B cell (primary cell): ENCODE measurements at regions not wholly inside any gene's neighbourhood (a gene's known extent, or its start where the extent isn't known, plus 50 kb on each side); places are given as distances from the start of the nearest gene placed in this dataset.

ENCODE experiments used
- EZH2 ChIP-seq: IDR thresholded peaks from 2 replicates; pipeline ENCODE4 v1.6.1; 2012; ENCODE audit warnings: borderline replicate concordance, low read depth, mild to moderate bottlenecking, moderate library complexity, low read length; ENCODE audit not compliant: insufficient read depth, poor library complexity, severe bottlenecking
- TF ChIP-seq, protein P1 (sequence below): fragments of 200-600 bp; IDR thresholded peaks from one replicate; pipeline ENCODE4 v1.8.0; 2022; ENCODE audit warnings: antibody characterized with exemption, mild to moderate bottlenecking

DNA sequence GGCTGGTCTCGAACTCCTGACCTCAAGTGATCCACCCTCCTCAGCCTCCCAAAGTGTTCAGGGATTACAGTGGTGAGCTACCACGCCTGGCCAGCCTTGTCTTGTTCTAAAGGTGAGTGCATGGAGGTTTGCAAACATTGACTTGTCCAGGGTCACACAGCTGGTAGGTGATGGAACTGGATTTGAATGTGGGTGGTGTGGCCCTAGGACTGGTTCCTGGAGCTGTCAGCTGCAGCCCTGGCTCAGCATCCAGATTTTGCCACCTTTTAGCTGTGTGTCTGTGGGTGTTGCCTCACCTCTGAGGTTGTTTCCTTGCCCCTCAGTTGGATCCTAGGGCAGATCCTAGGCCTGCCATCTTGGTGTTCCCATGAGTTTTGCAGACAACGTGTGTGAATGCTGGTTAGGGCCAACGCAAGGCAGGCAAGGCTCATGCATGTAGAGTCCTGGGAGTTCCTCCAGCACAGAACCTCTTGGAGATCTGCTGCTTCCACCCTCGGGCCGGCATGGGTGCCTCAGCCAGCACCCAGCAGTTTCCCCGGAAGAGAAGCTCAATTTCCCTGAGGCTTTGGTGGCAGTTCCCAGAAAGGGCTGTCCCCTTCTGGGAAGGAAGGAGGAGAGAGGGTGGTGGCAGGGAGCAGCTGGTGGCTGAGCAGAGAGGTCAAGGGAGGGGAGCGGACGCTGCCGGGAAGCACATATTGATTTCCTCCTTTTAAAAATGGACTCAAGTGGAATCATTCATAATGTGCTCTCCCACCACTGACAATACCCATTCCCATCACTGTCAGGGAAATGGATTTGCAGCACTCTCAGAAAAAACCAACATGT is 127.6 kb upstream of the HS6ST1 start:
- TF ChIP-seq, protein P1, sequence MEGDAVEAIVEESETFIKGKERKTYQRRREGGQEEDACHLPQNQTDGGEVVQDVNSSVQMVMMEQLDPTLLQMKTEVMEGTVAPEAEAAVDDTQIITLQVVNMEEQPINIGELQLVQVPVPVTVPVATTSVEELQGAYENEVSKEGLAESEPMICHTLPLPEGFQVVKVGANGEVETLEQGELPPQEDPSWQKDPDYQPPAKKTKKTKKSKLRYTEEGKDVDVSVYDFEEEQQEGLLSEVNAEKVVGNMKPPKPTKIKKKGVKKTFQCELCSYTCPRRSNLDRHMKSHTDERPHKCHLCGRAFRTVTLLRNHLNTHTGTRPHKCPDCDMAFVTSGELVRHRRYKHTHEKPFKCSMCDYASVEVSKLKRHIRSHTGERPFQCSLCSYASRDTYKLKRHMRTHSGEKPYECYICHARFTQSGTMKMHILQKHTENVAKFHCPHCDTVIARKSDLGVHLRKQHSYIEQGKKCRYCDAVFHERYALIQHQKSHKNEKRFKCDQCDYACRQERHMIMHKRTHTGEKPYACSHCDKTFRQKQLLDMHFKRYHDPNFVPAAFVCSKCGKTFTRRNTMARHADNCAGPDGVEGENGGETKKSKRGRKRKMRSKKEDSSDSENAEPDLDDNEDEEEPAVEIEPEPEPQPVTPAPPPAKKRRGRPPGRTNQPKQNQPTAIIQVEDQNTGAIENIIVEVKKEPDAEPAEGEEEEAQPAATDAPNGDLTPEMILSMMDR, result no peak
- no peak for TF ChIP-seq EZH2
